ENCODE measurements at regions not wholly inside any gene's neighbourhood (a gene's known extent, or its start where the extent isn't known, plus 50 kb on each side); places are given as distances from the start of the nearest gene placed in this dataset.
"Not testable (repeated sequence)": the region's sequence is repeated elsewhere in the genome, so short reads cannot be mapped to it uniquely, and the experiment has no call there.

- no peak for DNase-seq (ENCODE audit: low read depth in 2 of 3, low spot score in 2 of 3)
These were observed 211.1 kb downstream of the ZNF365 start for GRCh38 chr10:62585211-62585775.

- DNase-seq (ENCODE audit: low read depth in 2 of 3, low spot score in 2 of 3): no peak
These were observed 212.8 kb downstream of the ZNF365 start for GRCh38 chr10:62587011-62587410.

- no peak for DNase-seq (ENCODE audit: low read depth in 2 of 3, low spot score in 2 of 3)
These were observed 213.9 kb downstream of the ZNF365 start for GRCh38 chr10:62588116-62588515.

- no peak for DNase-seq (ENCODE audit: low read depth in 2 of 3, low spot score in 2 of 3)
These were observed 214.8 kb upstream of the ADO start for GRCh38 chr10:62589689-62590088.

GRCh38 chr10:62590306-62590705 is 214.2 kb upstream of the ADO start:
- no peak for DNase-seq (ENCODE audit: low read depth in 2 of 3, low spot score in 2 of 3)

GRCh38 chr10:62594093-62594520 is 210.4 kb upstream of the ADO start:
- peak; percentile 29 to 56 (median 45) for DNase-seq (ENCODE audit: low read depth in 2 of 3, low spot score in 2 of 3)

- no peak for DNase-seq (ENCODE audit: low read depth in 2 of 3, low spot score in 2 of 3)
These were observed 207.3 kb upstream of the ADO start for GRCh38 chr10:62597226-62597625.

GRCh38 chr10:62599161-62599560 is 205.4 kb upstream of the ADO start:
- DNase-seq (ENCODE audit: low read depth in 2 of 3, low spot score in 2 of 3): no peak

- DNase-seq (ENCODE audit: low read depth in 2 of 3, low spot score in 2 of 3): not testable (repeated sequence)
These were observed 198.0 kb upstream of the ADO start for GRCh38 chr10:62606551-62606950.

GRCh38 chr10:62608189-62608875 is 196.2 kb upstream of the ADO start:
- DNase-seq (ENCODE audit: low read depth in 2 of 3, low spot score in 2 of 3): not testable (repeated sequence)

GRCh38 chr10:62610649-62611229 is 193.8 kb upstream of the ADO start:
- DNase-seq (ENCODE audit: low read depth in 2 of 3, low spot score in 2 of 3): peak; percentile 31 to 88 (median 68)

GRCh38 chr10:62613424-62613823 is 191.1 kb upstream of the ADO start:
- no peak for DNase-seq (ENCODE audit: low read depth in 2 of 3, low spot score in 2 of 3)

GRCh38 chr10:62613859-62614258 is 190.7 kb upstream of the ADO start:
- no peak for DNase-seq (ENCODE audit: low read depth in 2 of 3, low spot score in 2 of 3)

GRCh38 chr10:62614389-62615157 is 189.9 kb upstream of the ADO start:
- DNase-seq (ENCODE audit: low read depth in 2 of 3, low spot score in 2 of 3): no peak

GRCh38 chr10:62616885-62617590 is 187.5 kb upstream of the ADO start:
- DNase-seq (ENCODE audit: low read depth in 2 of 3, low spot score in 2 of 3): peak in 2 of 3 donors; percentile 22 to 45

- DNase-seq (ENCODE audit: low read depth in 2 of 3, low spot score in 2 of 3): no peak
These were observed 186.9 kb upstream of the ADO start for GRCh38 chr10:62617652-62618051.

GRCh38 chr10:62618054-62618453 is 186.5 kb upstream of the ADO start:
- DNase-seq (ENCODE audit: low read depth in 2 of 3, low spot score in 2 of 3): no peak

- DNase-seq (ENCODE audit: low read depth in 2 of 3, low spot score in 2 of 3): peak in 1 of 3 donors; percentile 41
These were observed 185.7 kb upstream of the ADO start for GRCh38 chr10:62618576-62619412.

GRCh38 chr10:62619413-62619738 is 185.1 kb upstream of the ADO start:
- no peak for DNase-seq (ENCODE audit: low read depth in 2 of 3, low spot score in 2 of 3)

GRCh38 chr10:62620491-62620890 is 184.0 kb upstream of the ADO start:
- DNase-seq (ENCODE audit: low read depth in 2 of 3, low spot score in 2 of 3): peak in 1 of 3 donors; percentile 35

All from hematopoietic multipotent progenitor cell (in vitro differentiated cells).